DOHH2 (cell line): ENCODE measurements at regions not wholly inside any gene's neighbourhood (a gene's known extent, or its start where the extent isn't known, plus 50 kb on each side); places are given as distances from the start of the nearest gene placed in this dataset.

Experiments
- H3F3A ChIP-seq: fragments of 200-600 bp; sonication (generic), shearing (Covaris generic); 2 replicates; pipeline ENCODE4 v1.6.0; 2016; ENCODE audit warnings: antibody characterized with exemption, mild to moderate bottlenecking; ENCODE audit not compliant: control insufficient read depth, insufficient read depth
- H3K27ac ChIP-seq: fragments of 200-600 bp; sonication (generic); 2 replicates; pipeline ENCODE4 v1.5.1; 2014; ENCODE audit warnings: low read depth, mild to moderate bottlenecking, low read length, moderate library complexity
- H3K27me3 ChIP-seq: fragments of 200-600 bp; sonication (generic); 2 replicates; pipeline ENCODE4 v1.6.1; 2014; ENCODE audit warnings: mild to moderate bottlenecking, low read length, mixed read lengths; ENCODE audit not compliant: control insufficient read depth
- H3K36me3 ChIP-seq: fragments of 200-600 bp; sonication (generic); 2 replicates; pipeline ENCODE4 v1.6.1; 2014; ENCODE audit warnings: mild to moderate bottlenecking, low read length, moderate library complexity, mixed read lengths; ENCODE audit not compliant: control insufficient read depth
- H3K4me1 ChIP-seq: fragments of 200-600 bp; sonication (generic); 2 replicates; pipeline ENCODE4 v1.6.1; 2014; ENCODE audit warnings: mild to moderate bottlenecking, low read length, mixed read lengths; ENCODE audit not compliant: control insufficient read depth
- H3K4me2 ChIP-seq: fragments of 200-600 bp; sonication (generic); 2 replicates; pipeline ENCODE4 v1.6.0; 2014; ENCODE audit warnings: mild to moderate bottlenecking, low read length, moderate library complexity
- H3K4me3 ChIP-seq: fragments of 200-600 bp; sonication (generic); 2 replicates; pipeline ENCODE4 v1.5.1; 2014; ENCODE audit warnings: mild to moderate bottlenecking, low read length, mixed read lengths
- H3K79me2 ChIP-seq: fragments of 200-600 bp; sonication (generic); 2 replicates; pipeline ENCODE4 v1.6.1; 2014; ENCODE audit warnings: mild to moderate bottlenecking, low read length, mixed read lengths; ENCODE audit not compliant: control insufficient read depth
- H3K9me2 ChIP-seq: fragments of 200-600 bp; sonication (generic); replicated peaks from 2 replicates; pipeline ENCODE4 v1.6.1; 2014; ENCODE audit warnings: mild to moderate bottlenecking, low read length, mixed read lengths; ENCODE audit not compliant: control insufficient read depth
- H3K9me3 ChIP-seq: fragments of 200-600 bp; sonication (generic); 2 replicates; pipeline ENCODE4 v1.6.1; 2014; ENCODE audit warnings: antibody characterized with exemption, low read length, mixed read lengths; ENCODE audit not compliant: control insufficient read depth, insufficient read depth
- H4K20me1 ChIP-seq: fragments of 200-600 bp; sonication (generic); 2 replicates; pipeline ENCODE4 v1.6.0; 2014; ENCODE audit warnings: low read depth, mild to moderate bottlenecking, antibody characterized with exemption, low read length, moderate library complexity; ENCODE audit not compliant: control insufficient read depth, insufficient read depth
- CTCF ChIP-seq: fragments of 200-600 bp; sonication (generic); IDR thresholded peaks from one replicate; pipeline ENCODE4 v1.5.1; 2014; ENCODE audit warnings: antibody characterized with exemption, mild to moderate bottlenecking, low read depth, low read length; ENCODE audit not compliant: poor library complexity, severe bottlenecking
- EZH2phosphoT487 ChIP-seq: fragments of 200-600 bp; sonication (generic); IDR thresholded peaks from 2 replicates; pipeline ENCODE4 v1.6.1; 2017; ENCODE audit warnings: borderline replicate concordance, mild to moderate bottlenecking, antibody characterized with exemption, low read length, moderate library complexity, mixed read lengths

GRCh38 chr6:166769648-166770047 is 142.6 kb upstream of the RPS6KA2 start:
- TF ChIP-seq EZH2phosphoT487 (no peak), CTCF (no peak)
- no peak overlapping the region for H3K4me2 ChIP-seq

GRCh38 chr6:166768761-166769160 is 141.7 kb upstream of the RPS6KA2 start:
- no peaks in the 10 kb centered on the region for H3K79me2 ChIP-seq

More at GRCh38 chr6:166769648-166770047, 142.6 kb upstream of the RPS6KA2 start:
- H3K79me2 ChIP-seq = no peaks in the 10 kb centered on the region
- H3K36me3 ChIP-seq = no peaks in the 10 kb centered on the region
- no peaks in the 10 kb centered on the region for H4K20me1 ChIP-seq
- H3K9me2 ChIP-seq = no peaks in the 10 kb centered on the region
- H3K4me3 ChIP-seq = no peak overlapping the region
- H3F3A ChIP-seq = no peaks in the 10 kb centered on the region
- no peak overlapping the region for H3K27ac ChIP-seq
- H3K4me1 ChIP-seq = no peaks in the 10 kb centered on the region
- H3K27me3 ChIP-seq = peaks cover 10% of the 10 kb centered on the region
- no peaks in the 10 kb centered on the region for H3K9me3 ChIP-seq

GRCh38 chr6:166767230-166767629 is 140.2 kb upstream of the RPS6KA2 start:
- Histone ChIP-seq H3K4me3 (no peak overlapping the region), H3F3A (no peaks in the 10 kb centered on the region), H3K36me3 (no peaks in the 10 kb centered on the region), H4K20me1 (no peaks in the 10 kb centered on the region), H3K9me2 (no peaks in the 10 kb centered on the region), H3K4me1 (no peaks in the 10 kb centered on the region), H3K27ac (no peak overlapping the region), H3K4me2 (no peak overlapping the region), H3K79me2 (no peaks in the 10 kb centered on the region), H3K9me3 (no peaks in the 10 kb centered on the region), H3K27me3 (peaks cover 6% of the 10 kb centered on the region)
- no peak for TF ChIP-seq EZH2phosphoT487
- TF ChIP-seq CTCF = no peak

More at GRCh38 chr6:166768761-166769160, 141.7 kb upstream of the RPS6KA2 start:
- H3K9me3 ChIP-seq = no peaks in the 10 kb centered on the region
- H3K4me1 ChIP-seq = no peaks in the 10 kb centered on the region
- H4K20me1 ChIP-seq = no peaks in the 10 kb centered on the region
- H3K9me2 ChIP-seq = no peaks in the 10 kb centered on the region
- no peaks in the 10 kb centered on the region for H3K36me3 ChIP-seq
- H3F3A ChIP-seq = no peaks in the 10 kb centered on the region
- no peak overlapping the region for H3K4me2 ChIP-seq
- peaks cover 10% of the 10 kb centered on the region for H3K27me3 ChIP-seq
- H3K4me3 ChIP-seq = no peak overlapping the region
- H3K27ac ChIP-seq = no peak overlapping the region
- TF ChIP-seq EZH2phosphoT487 (no peak), CTCF (no peak)

GRCh38 chr6:166766769-166767168 is 139.7 kb upstream of the RPS6KA2 start:
- no peaks in the 10 kb centered on the region for H3K9me2 ChIP-seq
- H4K20me1 ChIP-seq = no peaks in the 10 kb centered on the region
- no peaks in the 10 kb centered on the region for H3K79me2 ChIP-seq
- peaks cover 4% of the 10 kb centered on the region for H3K27me3 ChIP-seq
- H3K27ac ChIP-seq = no peak overlapping the region
- no peak for TF ChIP-seq EZH2phosphoT487
- no peak for TF ChIP-seq CTCF
- H3K4me3 ChIP-seq = no peak overlapping the region
- no peaks in the 10 kb centered on the region for H3K9me3 ChIP-seq
- H3F3A ChIP-seq = no peaks in the 10 kb centered on the region
- H3K36me3 ChIP-seq = no peaks in the 10 kb centered on the region
- no peak overlapping the region for H3K4me2 ChIP-seq
- H3K4me1 ChIP-seq = no peaks in the 10 kb centered on the region
